Smooth muscle cell (in vitro differentiated cells): ENCODE measurements at regions not wholly inside any gene's neighbourhood (a gene's known extent, or its start where the extent isn't known, plus 50 kb on each side); places are given as distances from the start of the nearest gene placed in this dataset.

Experiments used
- DNase-seq: peaks from one replicate; lab custom pipeline; 2025; ENCODE audit not compliant: unreplicated experiment; lab: John Stamatoyannopoulos, UW
- H2AFZ ChIP-seq: fragments of 200-600 bp; sonication (generic); 2 replicates; pipeline ENCODE4 v1.6.0; 2016; ENCODE audit warnings: antibody characterized with exemption, low read depth, mild to moderate bottlenecking
- H3F3A ChIP-seq: fragments of 200-600 bp; sonication (generic); 2 replicates; pipeline ENCODE4 v1.6.0; 2017; ENCODE audit warnings: antibody characterized with exemption, low read depth
- H3K27ac ChIP-seq: fragments of 200-600 bp; sonication (generic); 2 replicates; pipeline ENCODE4 v1.5.1; 2016; ENCODE audit warnings: low read depth, mild to moderate bottlenecking
- H3K27me3 ChIP-seq: fragments of 200-600 bp; sonication (generic); 2 replicates; pipeline ENCODE4 v1.6.1; 2016; ENCODE audit warnings: low read depth, mild to moderate bottlenecking
- H3K36me3 ChIP-seq: fragments of 200-600 bp; sonication (generic); 2 replicates; pipeline ENCODE4 v1.5.1; 2016; ENCODE audit warnings: low read depth
- H3K4me1 ChIP-seq: fragments of 200-600 bp; sonication (generic); 2 replicates; pipeline ENCODE4 v1.5.1; 2016; ENCODE audit warnings: low read depth
- H3K4me2 ChIP-seq: fragments of 200-600 bp; sonication (generic); 2 replicates; pipeline ENCODE4 v1.6.0; 2016; ENCODE audit warnings: mild to moderate bottlenecking
- H3K4me3 ChIP-seq: fragments of 200-600 bp; sonication (generic); 2 replicates; pipeline ENCODE4 v1.5.1; 2016; ENCODE audit warnings: mild to moderate bottlenecking
- H3K79me2 ChIP-seq: fragments of 200-600 bp; sonication (generic); 2 replicates; pipeline ENCODE4 v1.6.0; 2016; ENCODE audit warnings: low read depth, mild to moderate bottlenecking
- H3K9ac ChIP-seq: fragments of 200-600 bp; sonication (generic); 2 replicates; pipeline ENCODE4 v1.6.0; 2016; ENCODE audit warnings: low read depth
- H3K9me3 ChIP-seq: fragments of 200-600 bp; sonication (generic); replicated peaks from 2 replicates; pipeline ENCODE4 v1.5.1; 2016; ENCODE audit warnings: low read depth
- H4K20me1 ChIP-seq: fragments of 200-600 bp; sonication (generic); 2 replicates; pipeline ENCODE4 v1.6.0; 2016; ENCODE audit warnings: low read depth
- CTCF ChIP-seq: fragments of 200-600 bp; sonication (generic); IDR thresholded peaks from 2 replicates; pipeline ENCODE4 v1.5.1; 2017; ENCODE audit warnings: borderline replicate concordance, mild to moderate bottlenecking, antibody characterized with exemption; ENCODE audit not compliant: insufficient read depth, poor library complexity, severe bottlenecking
- WGBS: methylation state at CpG from one replicate; pipeline ENCODE4 v1.1.7; 2016; ENCODE audit warnings: low lambda C conversion rate; 5-methylcytosine and 5-hydroxymethylcytosine counted together

DNA sequence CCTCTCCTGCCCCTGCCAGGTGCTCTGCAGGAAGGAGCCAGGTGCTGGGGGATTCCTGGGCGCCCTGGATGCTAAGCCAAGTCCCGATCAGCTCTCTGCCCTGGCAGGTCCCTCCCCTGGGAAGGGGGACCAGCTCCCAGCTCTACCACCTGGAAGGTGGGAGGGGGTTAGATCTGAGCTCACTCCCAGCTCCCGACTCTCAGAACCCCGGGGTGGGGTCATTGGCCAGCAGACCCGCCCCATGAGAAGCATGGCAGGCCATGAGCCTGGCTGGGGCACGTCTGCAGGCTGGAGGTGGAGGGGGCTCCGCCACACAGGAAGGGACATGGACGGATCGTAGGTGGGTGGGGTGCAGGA is 83.4 kb upstream of the NKX1-1 start:
- no peak overlapping the region for H3K4me2 ChIP-seq
- no peaks in the 10 kb centered on the region for H3F3A ChIP-seq
- 92% methylated on average over 9 of the region's 9 CpGs for WGBS
- H3K9ac ChIP-seq, result no peak overlapping the region
- H3K27me3 ChIP-seq, result no peaks in the 10 kb centered on the region
- no peak for DNase-seq
- H4K20me1 ChIP-seq, result no peaks in the 10 kb centered on the region
- no peak overlapping the region for H2AFZ ChIP-seq
- no peaks in the 10 kb centered on the region for H3K79me2 ChIP-seq
- no peak overlapping the region for H3K4me3 ChIP-seq
- no peak overlapping the region for H3K27ac ChIP-seq
- H3K36me3 ChIP-seq, result no peaks in the 10 kb centered on the region
- no peaks in the 10 kb centered on the region for H3K4me1 ChIP-seq
- H3K9me3 ChIP-seq, result no peaks in the 10 kb centered on the region
- no peak for TF ChIP-seq CTCF

GRCh38 chr4:1488831-1489638 is 82.8 kb upstream of the NKX1-1 start:
- Histone ChIP-seq H4K20me1 (no peaks in the 10 kb centered on the region), H3K27me3 (no peaks in the 10 kb centered on the region), H2AFZ (no peak overlapping the region), H3K4me1 (no peaks in the 10 kb centered on the region), H3K27ac (no peak overlapping the region), H3K4me2 (no peak overlapping the region), H3K9me3 (no peaks in the 10 kb centered on the region), H3K36me3 (no peaks in the 10 kb centered on the region), H3K79me2 (no peaks in the 10 kb centered on the region), H3F3A (no peaks in the 10 kb centered on the region), H3K9ac (no peak overlapping the region), H3K4me3 (no peak overlapping the region)
- no peak for DNase-seq
- no peak for TF ChIP-seq CTCF
- WGBS, result 92% methylated on average over 28 of the region's 28 CpGs

GRCh38 chr4:1488357-1488756 is 82.1 kb upstream of the NKX1-1 start:
- no peak overlapping the region for H3K4me3 ChIP-seq
- H3K27me3 ChIP-seq, result no peaks in the 10 kb centered on the region
- 85% methylated on average over 7 of the region's 7 CpGs for WGBS
- TF ChIP-seq CTCF, result no peak
- peaks cover 4% of the 10 kb centered on the region for H3K9me3 ChIP-seq
- H3K4me1 ChIP-seq, result no peaks in the 10 kb centered on the region
- H3K4me2 ChIP-seq, result no peak overlapping the region
- H3K79me2 ChIP-seq, result no peaks in the 10 kb centered on the region
- DNase-seq, result no peak
- no peaks in the 10 kb centered on the region for H3K36me3 ChIP-seq
- H3K9ac ChIP-seq, result no peak overlapping the region
- no peaks in the 10 kb centered on the region for H3F3A ChIP-seq
- H2AFZ ChIP-seq, result no peak overlapping the region
- H3K27ac ChIP-seq, result no peak overlapping the region
- no peaks in the 10 kb centered on the region for H4K20me1 ChIP-seq

- H3K4me3 ChIP-seq, result no peak overlapping the region
- no peaks in the 10 kb centered on the region for H3K36me3 ChIP-seq
- H4K20me1 ChIP-seq, result no peaks in the 10 kb centered on the region
- H3F3A ChIP-seq, result no peaks in the 10 kb centered on the region
- H2AFZ ChIP-seq, result no peak overlapping the region
- H3K27me3 ChIP-seq, result no peaks in the 10 kb centered on the region
- H3K4me1 ChIP-seq, result no peaks in the 10 kb centered on the region
- DNase-seq, result no peak
- H3K79me2 ChIP-seq, result no peaks in the 10 kb centered on the region
- H3K9ac ChIP-seq, result no peak overlapping the region
- no peak overlapping the region for H3K4me2 ChIP-seq
- TF ChIP-seq CTCF, result no peak
- WGBS, result 90% methylated on average over 8 of the region's 8 CpGs
- no peak overlapping the region for H3K27ac ChIP-seq
- peaks cover 9% of the 10 kb centered on the region for H3K9me3 ChIP-seq
These were observed 81.5 kb upstream of the NKX1-1 start for GRCh38 chr4:1487761-1488160.
